ENCODE measurements at regions not wholly inside any gene's neighbourhood (a gene's known extent, or its start where the extent isn't known, plus 50 kb on each side); places are given as distances from the start of the nearest gene placed in this dataset.

DNA sequence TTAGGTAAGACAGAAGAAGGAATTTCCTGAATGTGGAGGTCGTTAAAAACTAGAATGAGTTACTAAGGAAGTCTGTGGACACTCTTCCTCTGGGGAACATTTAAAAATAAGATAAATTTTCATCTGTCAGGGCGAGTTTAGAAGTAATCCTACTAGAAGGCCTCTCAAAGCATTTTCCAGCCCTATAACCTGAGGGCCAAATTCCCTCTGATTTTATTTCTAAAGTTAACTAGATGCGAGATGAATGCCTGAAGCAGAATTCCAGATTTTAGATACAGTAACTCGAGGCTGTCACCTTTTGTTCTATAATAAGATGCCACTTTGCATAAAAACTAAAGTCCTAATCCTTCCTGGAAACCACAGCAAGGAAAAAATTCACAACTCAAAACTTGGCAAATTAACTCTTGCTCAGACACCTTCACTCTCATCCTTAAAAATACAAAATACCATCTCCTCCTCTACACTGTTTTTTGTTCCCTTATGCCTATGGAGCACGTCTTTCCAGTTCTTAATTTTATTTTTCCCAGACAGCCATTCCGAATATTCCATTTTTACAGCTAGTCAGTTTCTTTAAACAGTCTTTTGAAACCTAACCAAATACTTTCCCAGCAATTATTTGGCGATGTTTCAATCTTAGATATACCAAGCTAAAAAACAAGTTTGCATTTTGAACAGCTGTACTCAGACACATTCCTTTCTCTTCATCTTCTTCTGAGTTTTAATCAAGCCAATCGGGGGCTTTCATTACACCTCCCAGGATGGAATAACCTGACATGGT lies 420.7 kb upstream of the NFE2L3 start:
- peak; percentile 66 for DNase-seq (ENCODE audit: low read depth)
- TF ChIP-seq, protein P1, sequence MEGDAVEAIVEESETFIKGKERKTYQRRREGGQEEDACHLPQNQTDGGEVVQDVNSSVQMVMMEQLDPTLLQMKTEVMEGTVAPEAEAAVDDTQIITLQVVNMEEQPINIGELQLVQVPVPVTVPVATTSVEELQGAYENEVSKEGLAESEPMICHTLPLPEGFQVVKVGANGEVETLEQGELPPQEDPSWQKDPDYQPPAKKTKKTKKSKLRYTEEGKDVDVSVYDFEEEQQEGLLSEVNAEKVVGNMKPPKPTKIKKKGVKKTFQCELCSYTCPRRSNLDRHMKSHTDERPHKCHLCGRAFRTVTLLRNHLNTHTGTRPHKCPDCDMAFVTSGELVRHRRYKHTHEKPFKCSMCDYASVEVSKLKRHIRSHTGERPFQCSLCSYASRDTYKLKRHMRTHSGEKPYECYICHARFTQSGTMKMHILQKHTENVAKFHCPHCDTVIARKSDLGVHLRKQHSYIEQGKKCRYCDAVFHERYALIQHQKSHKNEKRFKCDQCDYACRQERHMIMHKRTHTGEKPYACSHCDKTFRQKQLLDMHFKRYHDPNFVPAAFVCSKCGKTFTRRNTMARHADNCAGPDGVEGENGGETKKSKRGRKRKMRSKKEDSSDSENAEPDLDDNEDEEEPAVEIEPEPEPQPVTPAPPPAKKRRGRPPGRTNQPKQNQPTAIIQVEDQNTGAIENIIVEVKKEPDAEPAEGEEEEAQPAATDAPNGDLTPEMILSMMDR (conservative IDR thresholded peaks at IDR 0.05; ENCODE audit: low read depth, low read length) = no peak
- no peak overlapping the region for H3K4me3 ChIP-seq (ENCODE audit: low read depth, low read length)

DNA sequence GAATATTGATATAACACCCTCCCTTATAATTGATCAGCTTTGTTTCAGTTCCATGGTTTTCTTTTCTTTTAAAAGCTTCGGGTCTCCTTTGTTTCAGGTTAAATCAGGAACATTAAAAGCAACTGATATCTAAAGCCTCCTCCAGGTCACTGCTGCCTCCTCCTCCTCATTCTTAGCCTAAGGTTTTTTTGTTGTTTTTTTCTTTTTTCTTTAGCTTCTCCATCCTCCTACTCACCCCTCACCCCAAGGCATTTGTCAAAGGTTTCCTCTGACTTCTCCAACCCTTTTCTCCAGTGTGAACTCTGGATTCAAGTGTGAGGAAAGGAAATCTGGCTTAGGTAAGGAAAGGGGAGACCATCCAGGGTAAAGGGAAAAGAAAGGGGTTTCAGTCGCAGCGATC lies 420.2 kb upstream of the NFE2L3 start:
- TF ChIP-seq, protein P1 (conservative IDR thresholded peaks at IDR 0.05; ENCODE audit: low read depth, low read length) = no peak
- no peak for DNase-seq (ENCODE audit: low read depth)

GRCh38 chr7:25732766-25733217 lies 419.2 kb upstream of the NFE2L3 start:
- H3K4me3 ChIP-seq (ENCODE audit: low read depth, low read length) = no peak overlapping the region
- DNase-seq (ENCODE audit: low read depth) = no peak
- TF ChIP-seq, protein P1 (conservative IDR thresholded peaks at IDR 0.05; ENCODE audit: low read depth, low read length) = no peak

More for the DNA sequence above, 420.2 kb upstream of the NFE2L3 start:
- H3K4me3 ChIP-seq (ENCODE audit: low read depth, low read length) = no peak overlapping the region

GRCh38 chr7:25735674-25736242 lies 416.2 kb upstream of the NFE2L3 start:
- no peak overlapping the region for H3K4me3 ChIP-seq (ENCODE audit: low read depth, low read length)
- DNase-seq (ENCODE audit: low read depth) = no peak
- TF ChIP-seq, protein P1 (conservative IDR thresholded peaks at IDR 0.05; ENCODE audit: low read depth, low read length) = no peak

DNA sequence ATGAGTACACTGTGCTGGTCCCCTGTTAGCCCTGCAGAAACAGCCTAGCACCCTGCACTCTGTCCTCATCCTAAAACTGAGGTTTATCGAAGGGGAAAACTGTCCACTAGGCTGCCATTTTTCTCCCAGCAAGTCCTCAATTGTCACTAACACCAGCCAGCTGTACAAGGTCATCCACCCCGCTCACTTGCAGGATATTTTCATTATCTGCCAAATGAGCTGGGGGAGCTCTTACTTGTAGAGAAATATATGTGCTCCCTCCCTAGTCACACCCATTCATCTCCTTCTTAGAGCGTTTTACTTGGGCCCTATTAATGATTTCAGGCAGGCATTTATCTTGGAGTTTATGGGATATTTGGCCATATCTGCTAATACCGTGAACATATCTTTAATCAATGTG lies 413.5 kb upstream of the NFE2L3 start:
- no peak overlapping the region for H3K4me3 ChIP-seq (ENCODE audit: low read depth, low read length)
- DNase-seq (ENCODE audit: low read depth) = no peak
- TF ChIP-seq, protein P1 (conservative IDR thresholded peaks at IDR 0.05; ENCODE audit: low read depth, low read length) = no peak

- TF ChIP-seq, protein P1 (conservative IDR thresholded peaks at IDR 0.05; ENCODE audit: low read depth, low read length) = no peak
- no peak overlapping the region for H3K4me3 ChIP-seq (ENCODE audit: low read depth, low read length)
- no peak for DNase-seq (ENCODE audit: low read depth)
Measured at GRCh38 chr7:25739143-25739542, 412.9 kb upstream of the NFE2L3 start.

All from choroid plexus epithelial cell (primary cell).